ENCODE measurements at regions not wholly inside any gene's neighbourhood (a gene's known extent, or its start where the extent isn't known, plus 50 kb on each side); places are given as distances from the start of the nearest gene placed in this dataset.
"Not testable (repeated sequence)": the region's sequence is repeated elsewhere in the genome, so short reads cannot be mapped to it uniquely, and the experiment has no call there.

DNA sequence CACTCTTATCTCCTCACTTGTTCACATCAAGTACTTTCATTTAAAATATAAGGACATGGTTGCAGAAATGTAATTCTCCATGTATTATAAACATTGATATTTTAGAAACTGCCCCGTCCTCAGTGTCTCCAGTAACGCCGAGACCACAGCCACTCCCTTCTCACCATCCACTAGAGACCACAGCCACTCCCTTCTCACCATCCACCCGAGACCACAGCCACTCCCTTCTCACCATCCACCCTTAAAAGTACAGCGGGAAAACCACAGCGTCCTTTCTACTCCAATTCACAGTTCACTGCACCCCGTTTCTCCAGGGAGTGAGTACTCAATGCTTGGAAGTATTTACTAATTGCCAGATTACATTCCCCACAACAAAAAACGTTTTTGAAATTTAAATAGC is 1452.2 kb upstream of the ACVR2A start:
- H3K27ac ChIP-seq (ENCODE audit: low read depth, low read length): no peak overlapping the region
- H3K4me3 ChIP-seq (ENCODE audit: low read depth, low read length): no peak overlapping the region
- no peaks in the 10 kb centered on the region for H3K36me3 ChIP-seq (ENCODE audit: control insufficient read depth, insufficient read depth, low read length)
- DNase-seq (ENCODE audit: low read depth in 4 of 6, low spot score in 6 of 6): no peak
- H3K4me1 ChIP-seq (ENCODE audit: control insufficient read depth, insufficient read depth, low read length): no peaks in the 10 kb centered on the region
- H3K9me3 ChIP-seq (ENCODE audit: control insufficient read depth, insufficient read depth, low read length): no peaks in the 10 kb centered on the region
- H3K27me3 ChIP-seq (ENCODE audit: control insufficient read depth, insufficient read depth, low read length): no peaks in the 10 kb centered on the region
- 95% methylated on average over 4 of the region's 8 CpGs for WGBS (ENCODE audit: insufficient coverage)

DNA sequence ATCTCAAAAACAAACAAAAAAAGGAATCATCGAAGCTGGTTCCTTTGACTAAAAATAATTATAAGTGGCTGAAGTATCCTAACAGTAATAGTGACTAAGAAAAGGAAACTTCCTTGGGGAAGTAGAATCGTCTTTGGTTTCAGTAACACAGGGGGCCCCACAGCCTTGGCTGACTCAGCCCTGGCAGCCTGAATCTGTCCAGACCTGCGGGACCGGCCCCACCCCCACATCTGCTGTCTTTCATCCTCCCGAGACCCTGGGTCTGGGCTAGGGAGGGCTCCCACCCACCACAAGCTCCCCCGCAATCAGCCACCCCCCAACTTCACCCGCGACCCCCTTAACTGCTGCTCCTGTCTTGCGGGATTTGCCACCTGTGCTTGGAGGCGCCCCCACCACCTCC is 1452.6 kb upstream of the ACVR2A start:
- H3K36me3 ChIP-seq (ENCODE audit: control insufficient read depth, insufficient read depth, low read length): no peaks in the 10 kb centered on the region
- no peaks in the 10 kb centered on the region for H3K27me3 ChIP-seq (ENCODE audit: control insufficient read depth, insufficient read depth, low read length)
- DNase-seq (ENCODE audit: low read depth in 4 of 6, low spot score in 6 of 6): no peak
- no peaks in the 10 kb centered on the region for H3K9me3 ChIP-seq (ENCODE audit: control insufficient read depth, insufficient read depth, low read length)
- H3K4me3 ChIP-seq (ENCODE audit: low read depth, low read length): no peak overlapping the region
- WGBS (ENCODE audit: insufficient coverage): 88% methylated on average over 3 of the region's 10 CpGs
- no peak overlapping the region for H3K27ac ChIP-seq (ENCODE audit: low read depth, low read length)
- no peaks in the 10 kb centered on the region for H3K4me1 ChIP-seq (ENCODE audit: control insufficient read depth, insufficient read depth, low read length)

DNA sequence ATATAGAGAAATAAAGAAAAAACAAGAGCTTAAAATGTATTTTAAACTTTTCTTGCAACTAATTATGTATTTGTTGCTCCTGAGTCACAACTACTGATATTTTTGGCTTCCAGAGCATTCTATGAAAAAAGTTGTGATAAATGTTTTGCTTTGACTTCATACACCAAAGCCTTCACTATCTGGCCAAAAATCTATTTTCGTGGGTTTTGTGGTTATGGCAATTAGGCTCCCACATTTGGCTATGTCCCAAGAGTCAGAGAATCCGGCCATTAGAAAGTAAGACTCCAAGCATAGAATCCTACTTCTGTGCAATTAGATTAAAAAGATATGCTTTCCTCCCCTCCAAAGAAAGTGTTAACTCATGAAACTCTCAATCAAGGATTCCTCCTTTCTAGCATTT is 1456.1 kb upstream of the ACVR2A start:
- no CpG with 5 or more reads among the region's 2 CpGs for WGBS (ENCODE audit: insufficient coverage)
- Histone ChIP-seq H3K27ac (ENCODE audit: low read depth, low read length) (no peak overlapping the region), H3K27me3 (ENCODE audit: control insufficient read depth, insufficient read depth, low read length) (no peaks in the 10 kb centered on the region), H3K4me1 (ENCODE audit: control insufficient read depth, insufficient read depth, low read length) (no peaks in the 10 kb centered on the region), H3K36me3 (ENCODE audit: control insufficient read depth, insufficient read depth, low read length) (no peaks in the 10 kb centered on the region), H3K4me3 (ENCODE audit: low read depth, low read length) (no peak overlapping the region), H3K9me3 (ENCODE audit: control insufficient read depth, insufficient read depth, low read length) (no peaks in the 10 kb centered on the region)
- DNase-seq (ENCODE audit: low read depth in 4 of 6, low spot score in 6 of 6): no peak

DNA sequence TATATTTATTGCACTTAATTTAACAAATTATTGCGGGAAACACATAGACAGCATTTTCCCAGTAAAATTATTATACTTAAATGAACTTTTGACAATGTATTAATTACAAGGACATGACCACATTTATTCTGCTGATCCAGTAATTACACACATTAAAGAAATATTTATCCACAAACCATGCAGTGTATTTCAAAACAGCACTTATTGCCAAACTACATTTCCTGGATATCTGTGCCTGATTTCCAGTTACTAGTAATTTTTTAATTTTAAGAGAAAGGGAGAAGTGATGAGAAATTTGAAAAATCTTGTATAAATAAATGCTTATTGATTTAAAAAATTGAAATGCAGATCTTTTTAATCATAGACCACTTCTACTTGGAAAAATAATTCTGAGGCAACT is 1458.7 kb upstream of the ACVR2A start:
- no peak for DNase-seq (ENCODE audit: low read depth in 4 of 6, low spot score in 6 of 6)
- Histone ChIP-seq H3K27me3 (ENCODE audit: control insufficient read depth, insufficient read depth, low read length) (no peaks in the 10 kb centered on the region), H3K27ac (ENCODE audit: low read depth, low read length) (no peak overlapping the region), H3K4me1 (ENCODE audit: control insufficient read depth, insufficient read depth, low read length) (no peaks in the 10 kb centered on the region), H3K4me3 (ENCODE audit: low read depth, low read length) (no peak overlapping the region), H3K36me3 (ENCODE audit: control insufficient read depth, insufficient read depth, low read length) (no peaks in the 10 kb centered on the region), H3K9me3 (ENCODE audit: control insufficient read depth, insufficient read depth, low read length) (no peaks in the 10 kb centered on the region)
- no CpG with 5 or more reads among the region's 1 CpG for WGBS (ENCODE audit: insufficient coverage)

DNA sequence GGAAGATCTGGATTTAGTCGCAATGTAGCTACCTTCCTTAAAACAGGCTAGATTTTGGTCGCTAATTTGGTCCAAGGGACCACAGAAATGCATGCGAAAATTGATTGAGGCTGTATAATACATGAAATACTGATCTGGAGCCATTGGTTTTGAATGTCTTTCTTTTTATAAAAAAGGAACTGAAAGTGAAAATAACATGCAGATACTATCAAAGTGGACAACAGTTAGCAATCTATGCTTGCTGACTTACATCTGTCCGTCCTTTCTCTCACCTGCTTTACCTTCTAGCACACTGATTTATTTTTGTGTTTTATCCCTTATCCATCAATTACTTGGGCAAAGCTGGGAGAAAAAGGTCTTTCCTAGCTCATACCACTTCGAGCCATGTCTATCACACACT is 1459.8 kb upstream of the ACVR2A start:
- WGBS (ENCODE audit: insufficient coverage): 93% methylated on average over 4 of the region's 5 CpGs

DNA sequence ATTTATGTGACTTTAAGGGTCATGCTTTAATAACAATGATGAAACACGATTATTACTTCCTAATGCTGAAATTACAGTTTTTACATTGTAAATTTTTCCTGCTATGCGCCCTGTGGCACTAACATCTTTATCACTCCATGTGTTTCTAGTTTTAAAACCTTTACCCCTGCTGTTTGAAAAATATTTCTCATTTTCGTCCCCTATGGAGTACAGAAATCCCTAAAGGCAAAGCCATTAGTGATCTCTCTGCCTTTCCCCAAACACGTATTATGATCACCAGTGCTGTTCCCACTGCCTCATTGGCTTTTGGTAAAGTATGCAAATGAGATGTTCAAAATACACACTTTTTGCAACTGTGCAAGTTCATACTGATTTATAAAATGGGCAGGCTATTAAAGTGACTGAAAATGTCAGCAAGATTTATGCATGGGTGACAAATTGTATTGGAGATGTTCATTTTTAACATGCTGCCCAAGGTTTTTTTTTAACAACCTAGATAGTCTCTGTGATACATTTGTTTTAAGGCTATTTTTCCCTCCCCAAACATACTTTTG is 1468.2 kb upstream of the ACVR2A start:
- peak in 2 of 6 donors; percentile 3 to 63 for DNase-seq (ENCODE audit: low read depth in 4 of 6, low spot score in 6 of 6)
- Histone ChIP-seq H3K27ac (ENCODE audit: low read depth, low read length) (no peak overlapping the region), H3K36me3 (ENCODE audit: control insufficient read depth, insufficient read depth, low read length) (no peaks in the 10 kb centered on the region), H3K4me3 (ENCODE audit: low read depth, low read length) (no peak overlapping the region), H3K9me3 (ENCODE audit: control insufficient read depth, insufficient read depth, low read length) (no peaks in the 10 kb centered on the region), H3K27me3 (ENCODE audit: control insufficient read depth, insufficient read depth, low read length) (no peaks in the 10 kb centered on the region), H3K4me1 (ENCODE audit: control insufficient read depth, insufficient read depth, low read length) (no peaks in the 10 kb centered on the region)
- WGBS (ENCODE audit: insufficient coverage): 80% methylated on average over 3 of the region's 4 CpGs

More for the DNA sequence above, 1459.8 kb upstream of the ACVR2A start:
- H3K36me3 ChIP-seq (ENCODE audit: control insufficient read depth, insufficient read depth, low read length): no peaks in the 10 kb centered on the region
- DNase-seq (ENCODE audit: low read depth in 4 of 6, low spot score in 6 of 6): no peak
- H3K27ac ChIP-seq (ENCODE audit: low read depth, low read length): no peak overlapping the region
- no peaks in the 10 kb centered on the region for H3K27me3 ChIP-seq (ENCODE audit: control insufficient read depth, insufficient read depth, low read length)
- no peaks in the 10 kb centered on the region for H3K9me3 ChIP-seq (ENCODE audit: control insufficient read depth, insufficient read depth, low read length)
- H3K4me3 ChIP-seq (ENCODE audit: low read depth, low read length): no peak overlapping the region
- no peaks in the 10 kb centered on the region for H3K4me1 ChIP-seq (ENCODE audit: control insufficient read depth, insufficient read depth, low read length)

DNA sequence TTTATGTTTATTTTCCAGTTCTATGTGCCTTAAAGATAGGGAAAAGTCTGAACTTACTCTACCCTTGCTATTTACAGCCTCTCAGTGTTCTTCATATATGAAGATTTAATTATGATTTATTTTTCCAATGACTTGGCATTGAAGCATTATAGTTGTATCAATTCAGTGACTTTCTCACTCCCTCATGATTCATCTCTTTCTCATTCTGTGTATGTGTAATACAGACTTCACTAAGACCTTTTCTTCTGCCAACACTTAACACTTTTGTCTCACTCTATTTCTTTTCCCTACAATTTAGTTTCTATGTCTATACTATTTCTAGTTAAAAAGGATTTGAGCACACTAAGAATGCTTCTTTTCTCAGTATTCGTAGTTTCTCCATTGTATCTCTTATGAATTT is 1470.3 kb upstream of the ACVR2A start:
- Histone ChIP-seq H3K4me3 (ENCODE audit: low read depth, low read length) (no peak overlapping the region), H3K27me3 (ENCODE audit: control insufficient read depth, insufficient read depth, low read length) (no peaks in the 10 kb centered on the region), H3K36me3 (ENCODE audit: control insufficient read depth, insufficient read depth, low read length) (no peaks in the 10 kb centered on the region), H3K27ac (ENCODE audit: low read depth, low read length) (no peak overlapping the region), H3K9me3 (ENCODE audit: control insufficient read depth, insufficient read depth, low read length) (no peaks in the 10 kb centered on the region), H3K4me1 (ENCODE audit: control insufficient read depth, insufficient read depth, low read length) (no peaks in the 10 kb centered on the region)
- no peak for DNase-seq (ENCODE audit: low read depth in 4 of 6, low spot score in 6 of 6)
- no CpG with 5 or more reads among the region's 1 CpG for WGBS (ENCODE audit: insufficient coverage)

DNA sequence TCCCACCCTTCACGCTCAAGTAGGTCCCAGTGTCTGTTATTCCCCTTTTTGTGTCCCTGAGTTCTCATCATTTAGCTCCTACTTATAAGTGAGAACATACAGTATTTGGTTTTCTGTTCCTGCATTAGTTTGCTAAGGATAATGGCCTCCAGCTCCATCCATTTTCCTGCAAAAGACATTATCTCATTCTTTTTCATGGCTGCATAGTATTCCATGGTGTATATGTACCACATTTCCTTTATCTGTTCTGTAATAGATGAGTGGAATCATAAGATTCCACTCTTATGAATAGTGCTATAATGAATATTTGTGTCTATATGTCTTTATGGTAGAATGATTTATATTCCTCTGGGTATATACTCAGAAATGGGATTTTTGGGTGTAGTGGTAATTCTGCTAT is 1473.5 kb upstream of the ACVR2A start:
- DNase-seq (ENCODE audit: low read depth in 4 of 6, low spot score in 6 of 6); H3K4me1 ChIP-seq (ENCODE audit: control insufficient read depth, insufficient read depth, low read length); H3K4me3 ChIP-seq (ENCODE audit: low read depth, low read length); H3K9me3 ChIP-seq (ENCODE audit: control insufficient read depth, insufficient read depth, low read length); H3K27me3 ChIP-seq (ENCODE audit: control insufficient read depth, insufficient read depth, low read length); H3K27ac ChIP-seq (ENCODE audit: low read depth, low read length); H3K36me3 ChIP-seq (ENCODE audit: control insufficient read depth, insufficient read depth, low read length): not testable (repeated sequence)
- no CpG with 5 or more reads among the region's 1 CpG for WGBS (ENCODE audit: insufficient coverage)

DNA sequence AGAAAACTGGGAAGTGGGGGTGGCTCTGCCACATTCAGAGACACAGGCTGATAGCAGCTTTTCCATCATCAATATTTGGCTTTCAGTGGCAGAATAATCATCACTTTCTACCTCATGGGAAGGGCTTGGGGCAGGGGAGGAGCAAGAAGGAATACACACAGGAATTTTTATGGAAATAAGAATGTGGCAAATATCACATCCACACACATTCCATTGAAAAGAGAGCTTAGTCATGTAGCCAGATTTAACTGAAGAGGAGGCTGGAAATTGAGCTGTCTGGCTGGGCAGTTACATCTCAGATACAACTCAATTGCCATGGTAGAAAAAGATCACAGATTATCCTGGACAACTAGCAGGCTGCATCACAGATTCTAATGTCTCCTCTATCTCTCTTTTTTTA is 1474.0 kb upstream of the ACVR2A start:
- no peak for DNase-seq (ENCODE audit: low read depth in 4 of 6, low spot score in 6 of 6)
- no peak overlapping the region for H3K4me3 ChIP-seq (ENCODE audit: low read depth, low read length)

DNA sequence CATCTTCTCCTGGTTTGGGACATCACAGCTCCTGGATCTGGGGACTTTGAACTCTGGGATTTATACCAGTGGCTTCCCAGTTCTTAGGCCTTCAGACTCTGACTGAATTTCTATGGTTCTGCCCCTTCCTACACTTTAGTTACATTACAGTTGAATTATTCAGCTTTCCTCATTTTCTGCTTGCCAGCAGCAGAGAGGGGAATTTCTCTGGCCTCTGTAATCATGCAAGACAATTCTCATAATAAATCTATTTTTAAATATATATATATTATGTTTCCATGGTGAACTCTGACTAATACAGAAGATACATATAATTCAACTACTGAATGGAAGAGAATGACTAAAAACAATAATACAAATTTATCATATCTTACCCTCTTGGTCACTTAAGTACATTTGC is 1478.6 kb upstream of the ACVR2A start:
- no peaks in the 10 kb centered on the region for H3K36me3 ChIP-seq (ENCODE audit: control insufficient read depth, insufficient read depth, low read length)
- no peak for DNase-seq (ENCODE audit: low read depth in 4 of 6, low spot score in 6 of 6)
- H3K4me3 ChIP-seq (ENCODE audit: low read depth, low read length): no peak overlapping the region
- no peak overlapping the region for H3K27ac ChIP-seq (ENCODE audit: low read depth, low read length)
- no peaks in the 10 kb centered on the region for H3K4me1 ChIP-seq (ENCODE audit: control insufficient read depth, insufficient read depth, low read length)
- H3K27me3 ChIP-seq (ENCODE audit: control insufficient read depth, insufficient read depth, low read length): no peaks in the 10 kb centered on the region
- H3K9me3 ChIP-seq (ENCODE audit: control insufficient read depth, insufficient read depth, low read length): no peaks in the 10 kb centered on the region

More for the DNA sequence above, 1474.0 kb upstream of the ACVR2A start:
- Histone ChIP-seq H3K27ac (ENCODE audit: low read depth, low read length) (no peak overlapping the region), H3K9me3 (ENCODE audit: control insufficient read depth, insufficient read depth, low read length) (no peaks in the 10 kb centered on the region), H3K27me3 (ENCODE audit: control insufficient read depth, insufficient read depth, low read length) (no peaks in the 10 kb centered on the region), H3K36me3 (ENCODE audit: control insufficient read depth, insufficient read depth, low read length) (no peaks in the 10 kb centered on the region), H3K4me1 (ENCODE audit: control insufficient read depth, insufficient read depth, low read length) (no peaks in the 10 kb centered on the region)
